GM23248 (cell line): ENCODE measurements at regions not wholly inside any gene's neighbourhood (a gene's known extent, or its start where the extent isn't known, plus 50 kb on each side); places are given as distances from the start of the nearest gene placed in this dataset.

Experiments
- EZH2 ChIP-seq: fragments of 200-600 bp; sonication (generic); IDR thresholded peaks from 2 replicates; pipeline ENCODE4 v1.6.1; 2018; ENCODE audit warnings: antibody characterized with exemption, mild to moderate bottlenecking; ENCODE audit not compliant: insufficient read depth, poor library complexity, severe bottlenecking
- EZH2phosphoT487 ChIP-seq: fragments of 200-600 bp; sonication (generic); IDR thresholded peaks from 2 replicates; pipeline ENCODE4 v1.6.1; 2018; ENCODE audit warnings: antibody characterized with exemption, moderate library complexity, mild to moderate bottlenecking, low read depth; ENCODE audit not compliant: insufficient read depth

DNA sequence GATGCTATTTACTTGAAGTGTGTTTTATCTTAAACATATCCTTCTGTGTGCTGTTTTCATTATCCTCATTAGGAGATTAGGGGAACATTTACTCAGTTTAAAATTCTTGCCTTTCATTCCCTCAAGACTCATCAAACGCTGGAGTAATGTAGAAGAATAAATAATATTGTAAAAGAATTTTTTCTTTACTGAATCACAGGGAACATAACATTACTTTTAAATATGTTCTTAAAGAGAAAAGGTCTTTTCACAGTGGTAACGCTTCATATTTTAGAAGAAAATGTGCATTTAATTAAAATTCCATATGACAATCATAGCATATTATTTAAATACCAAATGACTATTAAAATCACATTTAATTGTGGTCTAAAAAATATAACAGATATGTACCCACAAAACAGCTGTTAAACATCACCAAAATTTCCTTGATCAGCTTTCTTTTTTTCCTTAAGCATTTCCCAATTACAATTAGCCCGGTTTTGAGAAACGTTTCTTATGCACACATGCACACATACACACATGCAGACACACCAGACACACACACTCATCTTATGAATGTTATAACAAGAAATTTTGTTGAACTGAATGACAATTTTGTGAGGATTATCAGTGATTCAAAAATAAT is 102.0 kb upstream of the GLI3 start:
- TF ChIP-seq EZH2 (no peak), EZH2phosphoT487 (peak; percentile 98)
